ENCODE measurements at regions not wholly inside any gene's neighbourhood (a gene's known extent, or its start where the extent isn't known, plus 50 kb on each side); places are given as distances from the start of the nearest gene placed in this dataset.
A peak's percentile ranks its signal among the peaks of the same experiment; 100 is the strongest.

GRCh38 chrY:8381425-8381824, 955.8 kb upstream of the TSPY4 start:
- Histone ChIP-seq H3K27ac (ENCODE audit: poor library complexity, severe bottlenecking) (no peak overlapping the region), H3K9me3 (ENCODE audit: severe bottlenecking) (no peaks in the 10 kb centered on the region), H3K27me3 (ENCODE audit: insufficient read depth, poor library complexity, severe bottlenecking) (no peaks in the 10 kb centered on the region), H3K4me3 (ENCODE audit: severe bottlenecking) (no peak overlapping the region), H3K36me3 (ENCODE audit: low read depth) (no peaks in the 10 kb centered on the region), H3K4me1 (ENCODE audit: insufficient read depth, poor library complexity, severe bottlenecking) (no peaks in the 10 kb centered on the region)
- 0 out of 3 replicates have a peak, but pooled peaks have one; percentile 38 for ATAC-seq (ENCODE audit: low read depth)
- TF ChIP-seq CTCF (IDR thresholded peaks at IDR 0.05; ENCODE audit: poor library complexity, severe bottlenecking), result no peak
- no peak for DNase-seq (ENCODE audit: low spot score)

GRCh38 chrY:8386053-8386452, 951.2 kb upstream of the TSPY4 start:
- H3K4me1 ChIP-seq (ENCODE audit: insufficient read depth, poor library complexity, severe bottlenecking), result no peaks in the 10 kb centered on the region
- TF ChIP-seq CTCF (IDR thresholded peaks at IDR 0.05; ENCODE audit: poor library complexity, severe bottlenecking), result no peak
- no peaks in the 10 kb centered on the region for H3K27me3 ChIP-seq (ENCODE audit: insufficient read depth, poor library complexity, severe bottlenecking)
- ATAC-seq (ENCODE audit: low read depth) (no peak), DNase-seq (ENCODE audit: low spot score) (no peak)
- no peaks in the 10 kb centered on the region for H3K36me3 ChIP-seq (ENCODE audit: low read depth)
- no peak overlapping the region for H3K27ac ChIP-seq (ENCODE audit: poor library complexity, severe bottlenecking)
- H3K4me3 ChIP-seq (ENCODE audit: severe bottlenecking), result no peak overlapping the region
- H3K9me3 ChIP-seq (ENCODE audit: severe bottlenecking), result no peaks in the 10 kb centered on the region

GRCh38 chrY:8388512-8388911, 948.8 kb upstream of the TSPY4 start:
- no peak for TF ChIP-seq CTCF (IDR thresholded peaks at IDR 0.05; ENCODE audit: poor library complexity, severe bottlenecking)

GRCh38 chrY:8390310-8390709, 947.0 kb upstream of the TSPY4 start:
- Histone ChIP-seq H3K36me3 (ENCODE audit: low read depth) (no peaks in the 10 kb centered on the region), H3K27ac (ENCODE audit: poor library complexity, severe bottlenecking) (no peak overlapping the region), H3K4me1 (ENCODE audit: insufficient read depth, poor library complexity, severe bottlenecking) (no peaks in the 10 kb centered on the region), H3K4me3 (ENCODE audit: severe bottlenecking) (no peak overlapping the region), H3K27me3 (ENCODE audit: insufficient read depth, poor library complexity, severe bottlenecking) (no peaks in the 10 kb centered on the region), H3K9me3 (ENCODE audit: severe bottlenecking) (no peaks in the 10 kb centered on the region)
- no peak for TF ChIP-seq CTCF (IDR thresholded peaks at IDR 0.05; ENCODE audit: poor library complexity, severe bottlenecking)
- DNase-seq (ENCODE audit: low spot score), result no peak
- no peak for ATAC-seq (ENCODE audit: low read depth)

More at GRCh38 chrY:8388512-8388911, 948.8 kb upstream of the TSPY4 start:
- no peaks in the 10 kb centered on the region for H3K9me3 ChIP-seq (ENCODE audit: severe bottlenecking)
- H3K36me3 ChIP-seq (ENCODE audit: low read depth), result no peaks in the 10 kb centered on the region
- ATAC-seq (ENCODE audit: low read depth) (no peak), DNase-seq (ENCODE audit: low spot score) (no peak)
- H3K4me3 ChIP-seq (ENCODE audit: severe bottlenecking), result no peak overlapping the region
- no peaks in the 10 kb centered on the region for H3K4me1 ChIP-seq (ENCODE audit: insufficient read depth, poor library complexity, severe bottlenecking)
- H3K27ac ChIP-seq (ENCODE audit: poor library complexity, severe bottlenecking), result no peak overlapping the region
- H3K27me3 ChIP-seq (ENCODE audit: insufficient read depth, poor library complexity, severe bottlenecking), result no peaks in the 10 kb centered on the region

GRCh38 chrY:8393246-8393645, 944.0 kb upstream of the TSPY4 start:
- H3K4me3 ChIP-seq (ENCODE audit: severe bottlenecking), result no peak overlapping the region
- DNase-seq (ENCODE audit: low spot score) (no peak), ATAC-seq (ENCODE audit: low read depth) (peak; percentile 38; the same call in 1 of the 3 replicates)
- H3K4me1 ChIP-seq (ENCODE audit: insufficient read depth, poor library complexity, severe bottlenecking), result no peaks in the 10 kb centered on the region
- no peak overlapping the region for H3K27ac ChIP-seq (ENCODE audit: poor library complexity, severe bottlenecking)
- no peaks in the 10 kb centered on the region for H3K36me3 ChIP-seq (ENCODE audit: low read depth)
- TF ChIP-seq CTCF (IDR thresholded peaks at IDR 0.05; ENCODE audit: poor library complexity, severe bottlenecking), result no peak
- no peaks in the 10 kb centered on the region for H3K27me3 ChIP-seq (ENCODE audit: insufficient read depth, poor library complexity, severe bottlenecking)
- H3K9me3 ChIP-seq (ENCODE audit: severe bottlenecking), result no peaks in the 10 kb centered on the region

Data from RWPE2 (cell line).